Fibroblast of skin of left quadriceps (primary cell): ENCODE measurements at regions not wholly inside any gene's neighbourhood (a gene's known extent, or its start where the extent isn't known, plus 50 kb on each side); places are given as distances from the start of the nearest gene placed in this dataset.
A peak's percentile ranks its signal among the peaks of the same experiment; 100 is the strongest.
"Not testable (repeated sequence)": the region's sequence is repeated elsewhere in the genome, so short reads cannot be mapped to it uniquely, and the experiment has no call there.

Experiments
- DNase-seq, 2 experiments: peaks; one replicate each; pipeline ENCODE4 v3.0.0-alpha.2; 2013; ENCODE audit warnings: low read depth in 2 of 2

GRCh38 chr1:199208847-199209246, 570.0 kb downstream of the PTPRC start:
- DNase-seq, result no peak

GRCh38 chr1:199218065-199218464, 579.2 kb downstream of the PTPRC start:
- DNase-seq, result no peak

GRCh38 chr1:199218533-199218932, 579.7 kb downstream of the PTPRC start:
- no peak for DNase-seq

- no peak for DNase-seq
These were observed 581.2 kb downstream of the PTPRC start for GRCh38 chr1:199220031-199220430.

GRCh38 chr1:199221371-199222150, 582.7 kb downstream of the PTPRC start:
- no peak for DNase-seq

GRCh38 chr1:199223936-199224335, 585.1 kb downstream of the PTPRC start:
- DNase-seq, result no peak

- DNase-seq, result peak; percentile 30 to 32
These were observed 587.3 kb downstream of the PTPRC start for GRCh38 chr1:199226163-199226562.

- no peak for DNase-seq
These were observed 603.3 kb downstream of the PTPRC start for GRCh38 chr1:199242147-199242546.

- DNase-seq, result no peak
These were observed 603.8 kb downstream of the PTPRC start for GRCh38 chr1:199242601-199243000.

- DNase-seq, result peak in 1 of 2 experiments; percentile 8
These were observed 604.7 kb downstream of the PTPRC start for GRCh38 chr1:199243423-199244061.

GRCh38 chr1:199245946-199246345, 607.1 kb downstream of the PTPRC start:
- no peak for DNase-seq

- no peak for DNase-seq
These were observed 607.9 kb downstream of the PTPRC start for GRCh38 chr1:199246716-199247115.

GRCh38 chr1:199247891-199248290, 609.1 kb downstream of the PTPRC start:
- no peak for DNase-seq

GRCh38 chr1:199254040-199254439, 615.2 kb downstream of the PTPRC start:
- not testable (repeated sequence) for DNase-seq

- DNase-seq, result no peak
These were observed 622.5 kb downstream of the PTPRC start for GRCh38 chr1:199261328-199261727.

- no peak for DNase-seq
These were observed 625.4 kb downstream of the PTPRC start for GRCh38 chr1:199264283-199264682.

GRCh38 chr1:199264911-199265310, 626.1 kb downstream of the PTPRC start:
- DNase-seq, result no peak

GRCh38 chr1:199265319-199265718, 626.5 kb downstream of the PTPRC start:
- no peak for DNase-seq

GRCh38 chr1:199269241-199269640, 630.4 kb downstream of the PTPRC start:
- DNase-seq, result no peak

GRCh38 chr1:199272139-199272544, 633.3 kb downstream of the PTPRC start:
- peak; percentile 42 to 45 for DNase-seq

- peak; percentile 76 for DNase-seq
These were observed 633.8 kb downstream of the PTPRC start for GRCh38 chr1:199272628-199273086.

GRCh38 chr1:199273837-199274379, 635.1 kb downstream of the PTPRC start:
- DNase-seq, result no peak

GRCh38 chr1:199279067-199279466, 640.2 kb downstream of the PTPRC start:
- no peak for DNase-seq
